H1 (cell line): ENCODE measurements at regions not wholly inside any gene's neighbourhood (a gene's known extent, or its start where the extent isn't known, plus 50 kb on each side); places are given as distances from the start of the nearest gene placed in this dataset.
"Not testable (repeated sequence)": the region's sequence is repeated elsewhere in the genome, so short reads cannot be mapped to it uniquely, and the experiment has no call there.

Experiments used
- CTCF ChIA-PET: fragments of 300-600 bp; sonication (Branson Sonifier 250); formaldehyde crosslinking; loops from one replicate; lab custom pipeline; 2021; ENCODE audit not compliant: partially characterized antibody; lab: Charles Lee
- POLR2A ChIA-PET: fragments of 300-600 bp; sonication (Branson Sonifier 250); formaldehyde crosslinking; loops from one replicate; lab custom pipeline; 2021; ENCODE audit warnings: inconsistent platforms; ENCODE audit not compliant: partially characterized antibody; lab: Charles Lee
- DNase-seq, 2 experiments: peaks; one replicate each; pipeline versions ENCODE4 v3.0.0 to v3.0.0-alpha.2; 2010 to 2022; ENCODE audit warnings: low spot score in 2 of 2, low read depth in 1 of 2, mixed read lengths in 1 of 2
- FAIRE-seq: peaks from 2 replicates; lab custom pipeline; 2011; peaks lifted over from hg19 to GRCh38; lab: Jason Lieb, UNC
- H2AFZ ChIP-seq: 2 replicates; pipeline ENCODE4 v1.8.1; 2012; ENCODE audit warnings: low read length, inconsistent platforms
- H2AK5ac ChIP-seq: 2 replicates; pipeline ENCODE4 v1.6.1; 2013; ENCODE audit warnings: low read depth, low read length
- H2BK120ac ChIP-seq: replicated peaks from 2 replicates; pipeline ENCODE3; 2013; ENCODE audit warnings: low read depth, low read length, inconsistent platforms
- H2BK12ac ChIP-seq: 2 replicates; pipeline ENCODE4 v1.6.1; 2013; ENCODE audit warnings: low read depth, low read length
- H2BK15ac ChIP-seq: 2 replicates; pipeline ENCODE4 v1.6.1; 2013; ENCODE audit warnings: low read length
- H2BK20ac ChIP-seq: 2 replicates; pipeline ENCODE4 v1.6.1; 2013; ENCODE audit warnings: low read length
- H2BK5ac ChIP-seq: 2 replicates; pipeline ENCODE4 v1.6.1; 2013; ENCODE audit warnings: low read depth, low read length
- H3K14ac ChIP-seq: 2 replicates; pipeline ENCODE4 v1.6.1; 2013; ENCODE audit warnings: inconsistent platforms; ENCODE audit not compliant: insufficient read length
- H3K18ac ChIP-seq: 2 replicates; pipeline ENCODE4 v1.6.1; 2013; ENCODE audit warnings: low read length; ENCODE audit errors: extremely low read depth
- H3K23ac ChIP-seq: 2 replicates; pipeline ENCODE4 v1.6.1; 2013; ENCODE audit warnings: inconsistent platforms; ENCODE audit not compliant: insufficient read length
- H3K23me2 ChIP-seq: 2 replicates; pipeline ENCODE4 v1.6.1; 2013; ENCODE audit warnings: low read depth, low read length
- H3K27ac ChIP-seq: 2 replicates; pipeline ENCODE4 v1.6.1; 2011; ENCODE audit warnings: low read depth, low read length, inconsistent platforms
- H3K27me3 ChIP-seq, 4 experiments: replicated peaks in 1 of 4; 1 replicate in 1 of 4; 2 replicates in 3 of 4; pipeline versions ENCODE4 v1.6.1 to v1.8.1; 2011 to 2013; ENCODE audit warnings: low read length in 3 of 4, mild to moderate bottlenecking in 3 of 4, inconsistent platforms in 2 of 4, mixed read lengths in 2 of 4, moderate library complexity in 1 of 4; ENCODE audit not compliant: control insufficient read depth in 3 of 4, insufficient read depth in 3 of 4; ENCODE audit errors: extremely low read depth in 1 of 4
- H3K36me3 ChIP-seq, 4 experiments: 2 replicates each; pipeline versions ENCODE4 v1.6.1 to v1.8.1; 2011 to 2013; ENCODE audit warnings: mild to moderate bottlenecking in 4 of 4, low read length in 3 of 4, moderate library complexity in 2 of 4, control low read depth in 1 of 4, inconsistent platforms in 1 of 4; ENCODE audit not compliant: insufficient read depth in 4 of 4, control insufficient read depth in 2 of 4
- H3K4ac ChIP-seq: replicated peaks from 2 replicates; pipeline ENCODE3; 2013; ENCODE audit warnings: low read length, low read depth, mixed read lengths, inconsistent platforms; ENCODE audit not compliant: insufficient read length
- H3K4me1 ChIP-seq, 4 experiments: replicated peaks in 1 of 4; 1 replicate in 1 of 4; 2 replicates in 3 of 4; pipeline versions ENCODE4 v1.6.1 to v1.8.1; 2011 to 2013; ENCODE audit warnings: low read length in 3 of 4, inconsistent platforms in 2 of 4, mixed read lengths in 1 of 4; ENCODE audit not compliant: insufficient read depth in 4 of 4, control insufficient read depth in 3 of 4
- H3K4me2 ChIP-seq, 2 experiments: 2 replicates each; pipeline versions ENCODE4 v1.6.1 to v1.8.1; 2011 to 2013; ENCODE audit warnings: low read depth in 2 of 2, low read length in 2 of 2, control low read depth in 1 of 2, inconsistent platforms in 1 of 2, mild to moderate bottlenecking in 1 of 2; ENCODE audit not compliant: insufficient read depth in 1 of 2
- H3K4me3 ChIP-seq, 4 experiments: fragments of 200-600, 300-600 bp in 1 of 4; sonication (generic), shearing (Covaris generic), sonication (Bioruptor Twin) in 1 of 4; 2 replicates each; pipeline versions ENCODE4 v1.5.1 to v1.8.1; 2011 to 2016; ENCODE audit warnings: low read length in 4 of 4, low read depth in 3 of 4, control low read depth in 2 of 4, inconsistent platforms in 2 of 4, mild to moderate bottlenecking in 2 of 4, mixed read lengths in 1 of 4, moderate library complexity in 1 of 4; ENCODE audit not compliant: insufficient read depth in 2 of 4; ENCODE audit errors: extremely low read depth in 1 of 4
- H3K56ac ChIP-seq: replicated peaks from 2 replicates; pipeline ENCODE3; 2013; ENCODE audit warnings: low read depth, mild to moderate bottlenecking, mixed read lengths, low read length, inconsistent platforms; ENCODE audit not compliant: insufficient read length
- H3K79me1 ChIP-seq: 2 replicates; pipeline ENCODE4 v1.6.1; 2013; ENCODE audit warnings: low read depth, low read length, control low read depth
- H3K79me2 ChIP-seq, 2 experiments: 2 replicates each; pipeline versions ENCODE4 v1.6.1 to v1.8.1; 2012 to 2013; ENCODE audit warnings: low read length in 2 of 2, mild to moderate bottlenecking in 2 of 2, inconsistent platforms in 1 of 2; ENCODE audit not compliant: insufficient read depth in 2 of 2, control insufficient read depth in 1 of 2
- H3K9ac ChIP-seq, 4 experiments: replicated peaks in 1 of 4; 1 replicate in 1 of 4; 2 replicates in 3 of 4; pipeline versions ENCODE4 v1.6.1 to v1.8.1; 2011 to 2013; ENCODE audit warnings: low read depth in 3 of 4, low read length in 3 of 4, control low read depth in 2 of 4, mild to moderate bottlenecking in 2 of 4, moderate library complexity in 2 of 4, inconsistent platforms in 1 of 4; ENCODE audit errors: extremely low read depth in 1 of 4
- H3K9me3 ChIP-seq, 2 experiments: 2 replicates each; pipeline versions ENCODE4 v1.6.1 to v1.8.1; 2012 to 2013; ENCODE audit warnings: mild to moderate bottlenecking in 2 of 2, moderate library complexity in 2 of 2, control low read depth in 1 of 2, inconsistent platforms in 1 of 2, low read depth in 1 of 2, low read length in 1 of 2, mixed read lengths in 1 of 2; ENCODE audit not compliant: insufficient read depth in 2 of 2
- H4K20me1 ChIP-seq, 2 experiments: replicated peaks in 1 of 2; 2 replicates each; pipeline versions ENCODE3 to v1.8.1; 2011 to 2013; ENCODE audit warnings: inconsistent platforms in 2 of 2, low read length in 2 of 2, mild to moderate bottlenecking in 1 of 2; ENCODE audit not compliant: insufficient read depth in 2 of 2, control insufficient read depth in 1 of 2
- H4K5ac ChIP-seq: 2 replicates; pipeline ENCODE4 v1.6.1; 2013; ENCODE audit warnings: low read length, low read depth, mixed read lengths, inconsistent platforms; ENCODE audit not compliant: insufficient read length
- H4K8ac ChIP-seq: 2 replicates; pipeline ENCODE4 v1.8.0; 2013; ENCODE audit warnings: mild to moderate bottlenecking, moderate library complexity, low read length, inconsistent platforms; ENCODE audit not compliant: insufficient read depth; ENCODE audit errors: extremely low read depth
- H4K91ac ChIP-seq: replicated peaks from 2 replicates; pipeline ENCODE3; 2013; ENCODE audit warnings: low read length, mixed read lengths, inconsistent platforms; ENCODE audit not compliant: insufficient read length
- WGBS, 2 experiments: shearing (Covaris generic) in 1 of 2; methylation state at CpG; one replicate each; pipeline versions ENCODE4 v1.1.6 to v1.1.7; 2013 to 2015; ENCODE audit warnings: low lambda C conversion rate in 2 of 2, mixed read lengths in 2 of 2, inconsistent platforms in 1 of 2, low coverage in 1 of 2, missing lambda C conversion rate in 1 of 2; ENCODE audit not compliant: insufficient replicate concordance in 2 of 2, insufficient coverage in 1 of 2, insufficient read length in 1 of 2; ENCODE audit errors: extremely low coverage in 1 of 2, missing lambda C conversion rate in 1 of 2; 5-methylcytosine and 5-hydroxymethylcytosine counted together

GRCh38 chr13:50427511-50427910 lies 412.3 kb downstream of the KCNRG start:
- H3K9ac ChIP-seq, H3K79me2 ChIP-seq, H2BK5ac ChIP-seq, H3K36me3 ChIP-seq, DNase-seq, H3K79me1 ChIP-seq, H3K56ac ChIP-seq, H3K18ac ChIP-seq, H3K23ac ChIP-seq, H2BK12ac ChIP-seq, H2AFZ ChIP-seq, H2AK5ac ChIP-seq, H3K4me3 ChIP-seq, H3K14ac ChIP-seq, H3K4ac ChIP-seq, H2BK120ac ChIP-seq, H3K27ac ChIP-seq, POLR2A ChIA-PET, H3K4me1 ChIP-seq, H3K9me3 ChIP-seq, H3K27me3 ChIP-seq, H4K20me1 ChIP-seq, H2BK20ac ChIP-seq, H4K91ac ChIP-seq, H4K5ac ChIP-seq, FAIRE-seq, H2BK15ac ChIP-seq, H3K4me2 ChIP-seq, H4K8ac ChIP-seq, H3K23me2 ChIP-seq: not testable (repeated sequence)
- 96% methylated on average over 9 of the region's 9 CpGs; no CpG with 5 or more reads in 1 of the 2 experiments for WGBS, 2 experiments
- CTCF ChIA-PET = interaction anchor here (0.6 to 1.0 kb wide), 2 partner anchors 342 to 374 kb away, joined by 3 to 4 read pairs; no protein-coding TSS in a partner anchor
